OCI-LY7 (cell line): ENCODE measurements at regions not wholly inside any gene's neighbourhood (a gene's known extent, or its start where the extent isn't known, plus 50 kb on each side); places are given as distances from the start of the nearest gene placed in this dataset.

Experiments
- BruUV-seq: library from RNA; stranded (reverse); fragments of 400-500 nt; replicated peaks from 2 replicates; lab custom pipeline; 2021; lab: Mats Ljungman, UMichigan
- CTCF ChIA-PET: fragments of 300-600 bp; sonication (Branson Sonifier 250); formaldehyde crosslinking; loops from one replicate; lab custom pipeline; 2022; ENCODE audit warnings: antibody characterized with exemption; ENCODE audit not compliant: unreplicated experiment; lab: Charles Lee
- POLR2A ChIA-PET: fragments of 300-600 bp; sonication (Branson Sonifier 250); formaldehyde crosslinking; loops from one replicate; lab custom pipeline; 2022; ENCODE audit warnings: antibody characterized with exemption; lab: Charles Lee
- DNase-seq: peaks from one replicate; pipeline ENCODE4 v3.0.0-alpha.2; 2015; ENCODE audit warnings: low spot score
- H2AFZ ChIP-seq: fragments of 200-600 bp; sonication (generic), shearing (Covaris generic); 2 replicates; pipeline ENCODE4 v1.6.1; 2014; ENCODE audit warnings: mild to moderate bottlenecking, antibody characterized with exemption, low read length, moderate library complexity
- H3K27ac ChIP-seq: fragments of 200-600 bp; sonication (generic); 2 replicates; pipeline ENCODE4 v1.5.1; 2014; ENCODE audit warnings: mixed run types, low read depth, mild to moderate bottlenecking, moderate library complexity, low read length, inconsistent platforms; ENCODE audit not compliant: poor library complexity, severe bottlenecking
- H3K36me3 ChIP-seq: fragments of 200-600 bp; sonication (generic); 2 replicates; pipeline ENCODE4 v1.6.1; 2014; ENCODE audit warnings: mild to moderate bottlenecking, antibody characterized with exemption, low read length, moderate library complexity, mixed read lengths; ENCODE audit not compliant: insufficient read depth
- H3K4me1 ChIP-seq: fragments of 200-600 bp; sonication (generic); 2 replicates; pipeline ENCODE4 v1.5.1; 2014; ENCODE audit warnings: mild to moderate bottlenecking, low read length; ENCODE audit not compliant: insufficient read depth, poor library complexity, severe bottlenecking
- H3K4me2 ChIP-seq: fragments of 200-600 bp; sonication (generic); 2 replicates; pipeline ENCODE4 v1.6.1; 2014; ENCODE audit warnings: mild to moderate bottlenecking, low read length
- H3K4me3 ChIP-seq: fragments of 200-600 bp; sonication (generic); 2 replicates; pipeline ENCODE4 v1.5.1; 2014; ENCODE audit warnings: mild to moderate bottlenecking, low read depth, low read length; ENCODE audit not compliant: poor library complexity, severe bottlenecking
- H3K79me2 ChIP-seq: fragments of 200-600 bp; sonication (generic); 2 replicates; pipeline ENCODE4 v1.6.1; 2016; ENCODE audit warnings: low read depth, mild to moderate bottlenecking, low read length, moderate library complexity, mixed read lengths; ENCODE audit not compliant: insufficient read depth
- H3K9me2 ChIP-seq: fragments of 200-600 bp; sonication (generic); 2 replicates; pipeline ENCODE4 v1.6.1; 2016; ENCODE audit warnings: mild to moderate bottlenecking, low read length, mixed read lengths; ENCODE audit not compliant: insufficient read depth
- H3K9me3 ChIP-seq: fragments of 200-600 bp; sonication (generic); 2 replicates; pipeline ENCODE4 v1.6.1; 2014; ENCODE audit warnings: mild to moderate bottlenecking, mixed run types, low read length, mixed read lengths
- H4K20me1 ChIP-seq: fragments of 200-600 bp; sonication (generic); 2 replicates; pipeline ENCODE4 v1.6.1; 2014; ENCODE audit warnings: mild to moderate bottlenecking, antibody characterized with exemption, low read length, moderate library complexity, mixed read lengths; ENCODE audit not compliant: insufficient read depth
- EZH2phosphoT487 ChIP-seq: fragments of 200-600 bp; sonication (generic); IDR thresholded peaks from 2 replicates; pipeline ENCODE4 v1.6.1; 2018; ENCODE audit warnings: low read depth, borderline replicate concordance, mild to moderate bottlenecking, mixed run types, antibody characterized with exemption, low read length, moderate library complexity, mixed read lengths
- intact Hi-C: fragments of 100-400 bp; cut with micrococcal nuclease; formaldehyde crosslinking; loops from one replicate; pipeline ENCODE4 v1.10.0; 2022; ENCODE audit not compliant: unreplicated experiment
- TF ChIP-seq, protein P1 (sequence below): fragments of 200-600 bp; sonication (generic); conservative IDR thresholded peaks from 2 replicates; pipeline ENCODE4 v1.5.1; 2014; ENCODE audit warnings: mild to moderate bottlenecking, antibody characterized with exemption, low read length, moderate library complexity, mixed read lengths

DNA sequence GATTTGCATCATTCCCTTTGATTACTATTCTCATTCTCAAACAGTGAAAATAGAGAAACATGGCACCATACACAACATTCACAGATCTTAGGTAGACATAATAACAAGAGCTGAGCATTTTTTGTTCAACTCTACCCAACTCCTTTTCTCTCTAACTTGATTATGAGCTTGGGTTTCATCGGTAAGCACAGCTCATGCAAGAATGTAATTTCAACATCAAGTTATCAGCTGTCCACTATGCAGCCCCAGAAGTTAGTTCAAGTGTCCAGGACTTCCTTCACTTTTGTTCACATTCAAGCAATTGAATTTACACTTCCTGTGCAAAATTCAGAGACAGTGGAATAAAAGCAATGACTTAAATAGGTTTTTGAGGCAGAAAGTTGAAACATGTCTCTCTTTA is 297.7 kb upstream of the SASH1 start:
- BruUV-seq = no TSS peak
- Histone ChIP-seq H3K79me2 (no peaks in the 10 kb centered on the region), H2AFZ (no peak overlapping the region), H3K36me3 (no peaks in the 10 kb centered on the region), H3K9me3 (0 out of 2 replicates have a peak, but pooled peaks cover 5% of the 10 kb centered on the region), H3K9me2 (no peaks in the 10 kb centered on the region), H4K20me1 (no peaks in the 10 kb centered on the region), H3K4me2 (no peak overlapping the region), H3K4me1 (no peaks in the 10 kb centered on the region), H3K27ac (no peak overlapping the region), H3K4me3 (no peak overlapping the region)
- TF ChIP-seq, protein P1, sequence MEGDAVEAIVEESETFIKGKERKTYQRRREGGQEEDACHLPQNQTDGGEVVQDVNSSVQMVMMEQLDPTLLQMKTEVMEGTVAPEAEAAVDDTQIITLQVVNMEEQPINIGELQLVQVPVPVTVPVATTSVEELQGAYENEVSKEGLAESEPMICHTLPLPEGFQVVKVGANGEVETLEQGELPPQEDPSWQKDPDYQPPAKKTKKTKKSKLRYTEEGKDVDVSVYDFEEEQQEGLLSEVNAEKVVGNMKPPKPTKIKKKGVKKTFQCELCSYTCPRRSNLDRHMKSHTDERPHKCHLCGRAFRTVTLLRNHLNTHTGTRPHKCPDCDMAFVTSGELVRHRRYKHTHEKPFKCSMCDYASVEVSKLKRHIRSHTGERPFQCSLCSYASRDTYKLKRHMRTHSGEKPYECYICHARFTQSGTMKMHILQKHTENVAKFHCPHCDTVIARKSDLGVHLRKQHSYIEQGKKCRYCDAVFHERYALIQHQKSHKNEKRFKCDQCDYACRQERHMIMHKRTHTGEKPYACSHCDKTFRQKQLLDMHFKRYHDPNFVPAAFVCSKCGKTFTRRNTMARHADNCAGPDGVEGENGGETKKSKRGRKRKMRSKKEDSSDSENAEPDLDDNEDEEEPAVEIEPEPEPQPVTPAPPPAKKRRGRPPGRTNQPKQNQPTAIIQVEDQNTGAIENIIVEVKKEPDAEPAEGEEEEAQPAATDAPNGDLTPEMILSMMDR = no peak
- TF ChIP-seq EZH2phosphoT487 = no peak
- intact Hi-C loops = no loop called here
- DNase-seq = no peak
- CTCF ChIA-PET = no interaction called here
- POLR2A ChIA-PET = no interaction called here

DNA sequence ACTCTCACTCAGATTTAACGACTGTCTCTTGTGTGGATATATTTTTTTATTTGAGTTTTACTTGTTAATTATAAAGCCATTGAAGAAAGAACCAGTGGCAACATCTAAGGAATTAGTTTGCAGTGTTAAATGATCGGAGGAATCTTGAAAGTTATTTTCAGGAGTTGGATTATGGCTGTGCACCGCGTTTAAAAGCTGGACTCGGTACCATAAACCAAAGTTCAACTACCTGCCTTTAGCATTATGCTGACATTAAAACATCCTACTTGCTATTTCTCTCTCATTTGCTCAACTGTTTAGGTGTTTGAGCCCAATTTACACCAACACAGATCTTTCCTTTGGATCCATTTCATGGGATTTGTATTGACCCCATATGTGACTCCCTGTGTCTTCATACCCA is 289.4 kb upstream of the SASH1 start:
- no peak for TF ChIP-seq EZH2phosphoT487
- TF ChIP-seq, protein P1 = no peak
- POLR2A ChIA-PET = no interaction called here
- no TSS peak for BruUV-seq

DNA sequence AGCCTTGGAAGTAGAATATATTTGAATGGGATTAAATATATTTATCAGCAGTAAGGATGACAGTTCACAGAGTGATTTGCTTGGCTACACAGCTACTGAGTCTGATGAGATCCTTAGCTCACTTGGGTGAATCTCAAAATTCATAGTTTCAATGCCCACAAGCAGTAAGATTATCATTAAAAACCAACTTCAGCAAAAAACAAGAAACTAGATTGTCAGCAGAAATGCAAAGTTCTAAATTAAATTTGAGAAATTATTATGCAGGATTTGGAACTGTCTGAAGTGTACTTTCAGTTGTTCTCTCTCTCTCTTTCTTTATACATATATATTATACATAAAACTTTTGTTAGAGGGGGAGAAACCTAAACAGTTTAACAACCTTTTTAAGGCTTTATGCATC is 288.8 kb upstream of the SASH1 start:
- H2AFZ ChIP-seq = no peak overlapping the region
- DNase-seq = no peak
- H3K27ac ChIP-seq = no peak overlapping the region
- TF ChIP-seq, protein P1 = no peak
- TF ChIP-seq EZH2phosphoT487 = no peak
- CTCF ChIA-PET = no interaction called here
- no peaks in the 10 kb centered on the region for H3K36me3 ChIP-seq
- POLR2A ChIA-PET = no interaction called here
- H3K4me1 ChIP-seq = no peaks in the 10 kb centered on the region
- H3K4me2 ChIP-seq = no peak overlapping the region
- H3K4me3 ChIP-seq = no peak overlapping the region
- intact Hi-C loops = no loop called here
- H4K20me1 ChIP-seq = no peaks in the 10 kb centered on the region
- H3K79me2 ChIP-seq = no peaks in the 10 kb centered on the region
- BruUV-seq = no TSS peak
- no peaks in the 10 kb centered on the region for H3K9me2 ChIP-seq
- H3K9me3 ChIP-seq = no peaks in the 10 kb centered on the region

More for the DNA sequence above, 289.4 kb upstream of the SASH1 start:
- Histone ChIP-seq H3K36me3 (no peaks in the 10 kb centered on the region), H3K9me2 (no peaks in the 10 kb centered on the region), H3K79me2 (no peaks in the 10 kb centered on the region), H3K9me3 (no peaks in the 10 kb centered on the region), H3K4me2 (no peak overlapping the region), H4K20me1 (no peaks in the 10 kb centered on the region), H2AFZ (no peak overlapping the region), H3K4me3 (no peak overlapping the region), H3K27ac (no peak overlapping the region), H3K4me1 (no peaks in the 10 kb centered on the region)
- CTCF ChIA-PET = no interaction called here
- intact Hi-C loops = no loop called here
- DNase-seq = no peak
